HCT116 (cell line): ENCODE measurements at regions not wholly inside any gene's neighbourhood (a gene's known extent, or its start where the extent isn't known, plus 50 kb on each side); places are given as distances from the start of the nearest gene placed in this dataset.

Source experiments
- ATAC-seq: fragments of 200-7000 bp; cut with Tn5 transposase; 2 replicates; pipeline ENCODE4 v1.9.1; 2020; ENCODE audit warnings: mild to moderate bottlenecking, moderate library complexity
- BruUV-seq: library from RNA; stranded (reverse); fragments of 400-500 nt; replicated peaks from 2 replicates; lab custom pipeline; 2021; lab: Mats Ljungman, UMichigan
- CTCF ChIA-PET: fragments of 300-600 bp; sonication (Branson Sonifier 250); formaldehyde crosslinking; loops from one replicate; lab custom pipeline; 2021; ENCODE audit warnings: antibody characterized with exemption; lab: Charles Lee
- POLR2A ChIA-PET: fragments of 300-600, 350-600 bp; sonication (Branson Sonifier 250); formaldehyde crosslinking; loops from one replicate; lab custom pipeline; 2021; ENCODE audit warnings: antibody characterized with exemption; lab: Charles Lee
- RAD21 ChIA-PET, 2 experiments: fragments of 300-600 bp; sonication (Branson Sonifier 250); formaldehyde crosslinking; loops; one replicate each; lab custom pipeline; 2023; ENCODE audit warnings: low total read pairs in 2 of 2; ENCODE audit not compliant: uncharacterized antibody in 2 of 2, unreplicated experiment in 2 of 2, low non-redundant PET in 1 of 2; lab: Charles Lee
- DNase-seq: peaks from one replicate; pipeline ENCODE4 v3.0.0-alpha.2; 2010; ENCODE audit warnings: low read depth, low spot score
- H2AFZ ChIP-seq: fragments of 200-600 bp; shearing (Covaris generic), sonication (generic); 2 replicates; pipeline ENCODE4 v1.6.1; 2017; ENCODE audit warnings: low read depth, mixed run types, mixed read lengths, antibody characterized with exemption, low read length; ENCODE audit not compliant: poor library complexity, severe bottlenecking
- H3K27ac ChIP-seq: 2 replicates; pipeline ENCODE4 v1.5.1; 2012; ENCODE audit warnings: low read depth, low read length
- H3K27me3 ChIP-seq: fragments of 200-600 bp; sonication (generic); 2 replicates; pipeline ENCODE4 v1.6.1; 2016; ENCODE audit warnings: mixed run types, low read length, mixed read lengths; ENCODE audit not compliant: insufficient read depth
- H3K36me3 ChIP-seq, 2 experiments: fragments of 200-500 bp in 1 of 2; fragments of 200-600 bp in 1 of 2; sonication (Bioruptor generic) in 1 of 2; sonication (generic) in 1 of 2; 2 replicates each; pipeline versions ENCODE4 v1.5.1 to v1.6.1; 2014 to 2016; ENCODE audit warnings: low read length in 2 of 2, inconsistent platforms in 1 of 2, mixed read lengths in 1 of 2, mixed run types in 1 of 2; ENCODE audit not compliant: insufficient read depth in 2 of 2, control insufficient read depth in 1 of 2
- H3K4me1 ChIP-seq, 2 experiments: fragments of 200-600 bp in 1 of 2; sonication (generic) in 1 of 2; 2 replicates each; pipeline versions ENCODE4 v1.5.1 to v1.6.1; 2012 to 2017; ENCODE audit warnings: low read length in 2 of 2, inconsistent platforms in 1 of 2, mild to moderate bottlenecking in 1 of 2, mixed read lengths in 1 of 2, mixed run types in 1 of 2, moderate library complexity in 1 of 2; ENCODE audit not compliant: insufficient read depth in 2 of 2, control insufficient read depth in 1 of 2
- H3K4me2 ChIP-seq: fragments of 200-600 bp; sonication (generic); 2 replicates; pipeline ENCODE4 v1.6.1; 2017; ENCODE audit warnings: mixed run types, low read length, mixed read lengths
- H3K4me3 ChIP-seq, 2 experiments: fragments of 200-600 bp in 1 of 2; sonication (generic) in 1 of 2; replicated peaks in 1 of 2; 2 replicates each; pipeline ENCODE4 v1.5.1; 2011 to 2016; ENCODE audit warnings: low read length in 2 of 2, control low read depth in 1 of 2, low read depth in 1 of 2, mild to moderate bottlenecking in 1 of 2, mixed read lengths in 1 of 2, mixed run types in 1 of 2
- H3K79me2 ChIP-seq: fragments of 200-600 bp; sonication (generic); 2 replicates; pipeline ENCODE4 v1.6.1; 2017; ENCODE audit warnings: mild to moderate bottlenecking, mixed run types, low read length, moderate library complexity, mixed read lengths; ENCODE audit not compliant: insufficient read depth
- H3K9ac ChIP-seq: fragments of 200-600 bp; sonication (generic); 2 replicates; pipeline ENCODE4 v1.6.1; 2016; ENCODE audit warnings: low read length, mixed read lengths
- H3K9me2 ChIP-seq: fragments of 200-600 bp; sonication (generic), shearing (Covaris generic); 2 replicates; pipeline ENCODE4 v1.6.1; 2017; ENCODE audit warnings: mixed run types, mild to moderate bottlenecking, moderate library complexity; ENCODE audit not compliant: insufficient read depth
- H3K9me3 ChIP-seq, 2 experiments: fragments of 200-500 bp in 1 of 2; fragments of 200-600 bp in 1 of 2; sonication (Bioruptor generic) in 1 of 2; sonication (generic) in 1 of 2; 2 replicates each; pipeline ENCODE4 v1.6.1; 2014 to 2017; ENCODE audit warnings: low read length in 2 of 2, mixed read lengths in 2 of 2, inconsistent platforms in 1 of 2, low read depth in 1 of 2, mild to moderate bottlenecking in 1 of 2, mixed run types in 1 of 2, moderate library complexity in 1 of 2; ENCODE audit not compliant: control insufficient read depth in 1 of 2, insufficient read depth in 1 of 2
- H4K20me1 ChIP-seq: fragments of 200-600 bp; sonication (generic), shearing (Covaris generic); 2 replicates; pipeline ENCODE4 v1.6.1; 2017; ENCODE audit warnings: mixed run types, mild to moderate bottlenecking, moderate library complexity; ENCODE audit not compliant: insufficient read depth
- ATF3 ChIP-seq: IDR thresholded peaks from 2 replicates; pipeline ENCODE4 v1.6.1; 2012
- CBX3 ChIP-seq: IDR thresholded peaks from 2 replicates; pipeline ENCODE4 v1.6.1; 2012; ENCODE audit warnings: low read depth
- CEBPB ChIP-seq: IDR thresholded peaks from 2 replicates; pipeline ENCODE4 v1.6.1; 2012; ENCODE audit warnings: low read depth
- EGR1 ChIP-seq: IDR thresholded peaks from 2 replicates; pipeline ENCODE4 v1.6.1; 2012; ENCODE audit warnings: low read depth
- ELF1 ChIP-seq: IDR thresholded peaks from 2 replicates; pipeline ENCODE4 v1.6.1; 2012; ENCODE audit warnings: low read depth, borderline replicate concordance
- EZH2phosphoT487 ChIP-seq: fragments of 200-600 bp; IDR thresholded peaks from 2 replicates; pipeline ENCODE4 v1.6.1; 2018; ENCODE audit warnings: antibody characterized with exemption, borderline replicate concordance
- FOSL1 ChIP-seq: IDR thresholded peaks from 2 replicates; pipeline ENCODE4 v1.6.1; 2012; ENCODE audit warnings: low read depth
- JUND ChIP-seq: IDR thresholded peaks from 2 replicates; pipeline ENCODE4 v1.6.1; 2012
- POLR2A ChIP-seq: IDR thresholded peaks from 2 replicates; pipeline ENCODE4 v1.7.0; 2011; ENCODE audit warnings: borderline replicate concordance; ENCODE audit not compliant: insufficient read depth, insufficient read length; ENCODE audit errors: extremely low read depth
- POLR2AphosphoS5 ChIP-seq: IDR thresholded peaks from 2 replicates; pipeline ENCODE4 v1.6.1; 2011; ENCODE audit warnings: mild to moderate bottlenecking, low read depth, low read length, moderate library complexity
- RAD21 ChIP-seq: IDR thresholded peaks from 2 replicates; pipeline ENCODE4 v1.6.1; 2012; ENCODE audit warnings: low read depth, mild to moderate bottlenecking
- SIN3A ChIP-seq: IDR thresholded peaks from 2 replicates; pipeline ENCODE4 v1.6.1; 2012; ENCODE audit warnings: low read depth
- SP1 ChIP-seq: IDR thresholded peaks from 2 replicates; pipeline ENCODE4 v1.6.1; 2012; ENCODE audit warnings: low read depth
- SRF ChIP-seq: IDR thresholded peaks from 2 replicates; pipeline ENCODE4 v1.6.1; 2012; ENCODE audit warnings: low read depth
- TCF7L2 ChIP-seq: IDR thresholded peaks from 2 replicates; pipeline ENCODE4 v1.7.0; 2011; ENCODE audit warnings: borderline replicate concordance, inconsistent platforms; ENCODE audit not compliant: insufficient read depth, insufficient read length; ENCODE audit errors: extremely low read depth
- ZBTB33 ChIP-seq: IDR thresholded peaks from 2 replicates; pipeline ENCODE4 v1.6.1; 2011; ENCODE audit warnings: mild to moderate bottlenecking, low read length, moderate library complexity; ENCODE audit not compliant: insufficient replicate concordance; ENCODE audit errors: extremely low read depth
- ZFX ChIP-seq: fragments of 450-650 bp; IDR thresholded peaks from 2 replicates; pipeline ENCODE4 v1.6.1; 2017
- ZNF274 ChIP-seq: fragments of 200-500 bp; sonication (Bioruptor generic); IDR thresholded peaks from 2 replicates; pipeline ENCODE4 v1.6.1; 2014; ENCODE audit warnings: mild to moderate bottlenecking, low read depth, low read length, inconsistent platforms
- intact Hi-C: fragments of 100-400 bp; cut with micrococcal nuclease; formaldehyde crosslinking; loops from 2 replicates; pipeline ENCODE4 v1.10.0; 2022

DNA sequence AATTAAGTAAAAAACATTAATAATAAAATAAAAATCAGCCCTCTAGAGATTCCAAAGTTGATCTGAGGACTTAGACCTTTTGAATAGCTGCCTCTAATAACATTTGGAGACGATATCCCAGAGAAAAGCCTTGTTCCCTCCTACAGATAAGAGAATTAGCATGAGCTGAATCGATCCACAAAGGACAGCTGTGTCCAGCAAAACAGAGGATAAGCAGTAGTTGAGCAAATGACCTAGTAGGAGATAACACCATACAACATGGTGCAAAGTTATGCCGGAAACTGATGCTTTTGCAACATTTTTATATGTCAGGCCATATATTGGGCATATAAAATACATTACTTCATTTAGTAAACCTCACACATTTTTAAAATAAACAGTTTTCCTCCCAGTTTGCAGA is 212.2 kb upstream of the PRR16 start:
- no peak overlapping the region for H2AFZ ChIP-seq
- intact Hi-C loops: no loop called here
- H3K27ac ChIP-seq: no peak overlapping the region
- H3K4me1 ChIP-seq: no peaks in the 10 kb centered on the region
- no peaks in the 10 kb centered on the region for H3K9me3 ChIP-seq
- no peaks in the 10 kb centered on the region for H3K27me3 ChIP-seq
- ChIA-PET RAD21 (no interaction called here), POLR2A (no interaction called here), CTCF (no interaction called here)
- H3K9me2 ChIP-seq: no peaks in the 10 kb centered on the region
- H4K20me1 ChIP-seq: no peaks in the 10 kb centered on the region
- H3K79me2 ChIP-seq: no peaks in the 10 kb centered on the region
- H3K4me2 ChIP-seq: no peak overlapping the region
- ATAC-seq (no peak), DNase-seq (no peak)
- H3K36me3 ChIP-seq: no peaks in the 10 kb centered on the region
- no peak overlapping the region for H3K4me3 ChIP-seq
- no peak for TF ChIP-seq SIN3A
- no peak for TF ChIP-seq SRF
- TF ChIP-seq CEBPB: no peak
- TF ChIP-seq FOSL1: no peak
- TF ChIP-seq TCF7L2: no peak
- TF ChIP-seq EZH2phosphoT487: no peak
- TF ChIP-seq JUND: no peak
- no peak for TF ChIP-seq ELF1
- H3K9ac ChIP-seq: no peak overlapping the region
- no TSS peak for BruUV-seq

- no peaks in the 10 kb centered on the region for H3K27me3 ChIP-seq
- H3K4me3 ChIP-seq: no peak overlapping the region
- CTCF ChIA-PET: no interaction called here
- H3K79me2 ChIP-seq: no peaks in the 10 kb centered on the region
- no peaks in the 10 kb centered on the region for H3K9me3 ChIP-seq
- H3K9me2 ChIP-seq: no peaks in the 10 kb centered on the region
- no peak overlapping the region for H3K9ac ChIP-seq
- BruUV-seq: no TSS peak
- no peak for DNase-seq
- no peak overlapping the region for H3K4me2 ChIP-seq
- no peak overlapping the region for H2AFZ ChIP-seq
- POLR2A ChIA-PET: no interaction called here
- H3K36me3 ChIP-seq: no peaks in the 10 kb centered on the region
- no peak for ATAC-seq
- RAD21 ChIA-PET: no interaction called here
- no peaks in the 10 kb centered on the region for H4K20me1 ChIP-seq
- no peaks in the 10 kb centered on the region for H3K4me1 ChIP-seq
- TF ChIP-seq RAD21 (no peak), POLR2A (no peak), JUND (no peak), SRF (no peak), ATF3 (no peak), SP1 (no peak), POLR2AphosphoS5 (no peak), ZBTB33 (no peak), ZNF274 (no peak), ZFX (no peak), CBX3 (no peak), EGR1 (no peak)
- intact Hi-C loops: no loop called here
- H3K27ac ChIP-seq: no peak overlapping the region
Observed at GRCh38 chr5:120252839-120253238, 211.3 kb upstream of the PRR16 start.
